HG02884 (cell line): ENCODE measurements at regions not wholly inside any gene's neighbourhood (a gene's known extent, or its start where the extent isn't known, plus 50 kb on each side); places are given as distances from the start of the nearest gene placed in this dataset.

ENCODE experiments used
- ATAC-seq: cut with Tn5 transposase; IDR thresholded peaks from one replicate; pipeline ENCODE4 v1.9.1; 2021; ENCODE audit warnings: mild to moderate bottlenecking, moderate library complexity; ENCODE audit not compliant: unreplicated experiment

GRCh38 chr1:4976859-4977440 lies 322.5 kb downstream of the AJAP1 start:
- ATAC-seq = no peak

GRCh38 chr1:4975856-4976255 lies 321.4 kb downstream of the AJAP1 start:
- ATAC-seq = no peak

GRCh38 chr1:4974981-4975685 lies 320.7 kb downstream of the AJAP1 start:
- ATAC-seq = no peak

GRCh38 chr1:4973341-4973740 lies 318.9 kb downstream of the AJAP1 start:
- no peak for ATAC-seq

GRCh38 chr1:4972761-4973320 lies 318.4 kb downstream of the AJAP1 start:
- ATAC-seq = no peak

GRCh38 chr1:4971666-4972065 lies 317.3 kb downstream of the AJAP1 start:
- ATAC-seq = no peak

- ATAC-seq = no peak
Observed at GRCh38 chr1:4970532-4970931, 316.1 kb downstream of the AJAP1 start.

- no peak for ATAC-seq
Observed at GRCh38 chr1:4969556-4970129, 315.2 kb downstream of the AJAP1 start.

- no peak for ATAC-seq
Observed at GRCh38 chr1:4965346-4966075, 311.1 kb downstream of the AJAP1 start.

GRCh38 chr1:4964634-4965345 lies 310.4 kb downstream of the AJAP1 start:
- ATAC-seq = no peak

GRCh38 chr1:4963251-4963650 lies 308.8 kb downstream of the AJAP1 start:
- ATAC-seq = no peak

- no peak for ATAC-seq
Observed at GRCh38 chr1:4962836-4963235, 308.4 kb downstream of the AJAP1 start.

- no peak for ATAC-seq
Observed at GRCh38 chr1:4961935-4962645, 307.7 kb downstream of the AJAP1 start.

GRCh38 chr1:4960782-4961475 lies 306.5 kb downstream of the AJAP1 start:
- ATAC-seq = no peak

- no peak for ATAC-seq
Observed at GRCh38 chr1:4960336-4960735, 305.9 kb downstream of the AJAP1 start.

- ATAC-seq = no peak
Observed at GRCh38 chr1:4959216-4959615, 304.8 kb downstream of the AJAP1 start.

- no peak for ATAC-seq
Observed at GRCh38 chr1:4957027-4957426, 302.6 kb downstream of the AJAP1 start.

GRCh38 chr1:4954392-4954791 lies 300.0 kb downstream of the AJAP1 start:
- no peak for ATAC-seq

- no peak for ATAC-seq
Observed at GRCh38 chr1:4951601-4952000, 297.2 kb downstream of the AJAP1 start.

GRCh38 chr1:4946343-4946742 lies 291.9 kb downstream of the AJAP1 start:
- no peak for ATAC-seq
